Activated T-cell treated with anti-CD3 and anti-CD28 coated beads for 4 hours (primary cell): ENCODE measurements at regions not wholly inside any gene's neighbourhood (a gene's known extent, or its start where the extent isn't known, plus 50 kb on each side); places are given as distances from the start of the nearest gene placed in this dataset.

ENCODE experiments used
- DNase-seq: peaks from one replicate; pipeline ENCODE4 v3.0.0-alpha.2; 2020

- no peak for DNase-seq
Observed at GRCh38 chr19:5392486-5392885, 51.9 kb upstream of the PTPRS start.

- DNase-seq = no peak
Observed at GRCh38 chr19:5393088-5393487, 52.5 kb upstream of the PTPRS start.

GRCh38 chr19:5394551-5395505, 54.2 kb upstream of the PTPRS start:
- no peak for DNase-seq

GRCh38 chr19:5395556-5395955, 54.9 kb upstream of the PTPRS start:
- no peak for DNase-seq

- no peak for DNase-seq
Observed at GRCh38 chr19:5396096-5396939, 55.7 kb upstream of the PTPRS start.

- DNase-seq = no peak
Observed at GRCh38 chr19:5396963-5397362, 56.4 kb upstream of the PTPRS start.

- no peak for DNase-seq
Observed at GRCh38 chr19:5397804-5398692, 57.2 kb upstream of the ZNRF4 start.

- DNase-seq = no peak
Observed at GRCh38 chr19:5398693-5399057, 56.5 kb upstream of the ZNRF4 start.

- DNase-seq = peak; percentile 22
Observed at GRCh38 chr19:5403968-5404640, 51.1 kb upstream of the ZNRF4 start.
